CD4-positive, alpha-beta T cell treated with Interleukin-10 for 1 hour (primary cell): ENCODE measurements at regions not wholly inside any gene's neighbourhood (a gene's known extent, or its start where the extent isn't known, plus 50 kb on each side); places are given as distances from the start of the nearest gene placed in this dataset.
"Not testable (repeated sequence)": the region's sequence is repeated elsewhere in the genome, so short reads cannot be mapped to it uniquely, and the experiment has no call there.

Source experiments
- DNase-seq: peaks from one replicate; pipeline ENCODE4 v3.0.0-alpha.2; 2020

GRCh38 chr4:26048378-26048882, 134.4 kb downstream of the SMIM20 start:
- no peak for DNase-seq

GRCh38 chr4:26048950-26049349, 134.9 kb downstream of the SMIM20 start:
- no peak for DNase-seq

GRCh38 chr4:26049447-26049846, 135.4 kb downstream of the SMIM20 start:
- no peak for DNase-seq

GRCh38 chr4:26050212-26050643, 136.2 kb downstream of the SMIM20 start:
- peak; percentile 7 for DNase-seq

- DNase-seq, result no peak
These were observed 136.7 kb downstream of the SMIM20 start for GRCh38 chr4:26050671-26051070.

- DNase-seq, result no peak
These were observed 137.2 kb downstream of the SMIM20 start for GRCh38 chr4:26051240-26051639.

- DNase-seq, result no peak
These were observed 138.9 kb downstream of the SMIM20 start for GRCh38 chr4:26052663-26053541.

- DNase-seq, result no peak
These were observed 139.7 kb downstream of the SMIM20 start for GRCh38 chr4:26053761-26054160.

- no peak for DNase-seq
These were observed 141.8 kb downstream of the SMIM20 start for GRCh38 chr4:26055855-26056254.

- no peak for DNase-seq
These were observed 142.4 kb downstream of the SMIM20 start for GRCh38 chr4:26056406-26056805.

GRCh38 chr4:26057839-26058238, 143.8 kb downstream of the SMIM20 start:
- DNase-seq, result not testable (repeated sequence)

- no peak for DNase-seq
These were observed 144.5 kb downstream of the SMIM20 start for GRCh38 chr4:26058537-26058936.

GRCh38 chr4:26059391-26060154, 145.6 kb downstream of the SMIM20 start:
- no peak for DNase-seq

GRCh38 chr4:26060286-26060685, 146.3 kb downstream of the SMIM20 start:
- no peak for DNase-seq

GRCh38 chr4:26061248-26061986, 147.4 kb downstream of the SMIM20 start:
- peak; percentile 38 for DNase-seq

- DNase-seq, result no peak
These were observed 148.2 kb downstream of the SMIM20 start for GRCh38 chr4:26062215-26062614.

GRCh38 chr4:26064009-26064408, 150.0 kb downstream of the SMIM20 start:
- not testable (repeated sequence) for DNase-seq

GRCh38 chr4:26065833-26066232, 151.8 kb downstream of the SMIM20 start:
- no peak for DNase-seq

- no peak for DNase-seq
These were observed 153.0 kb downstream of the SMIM20 start for GRCh38 chr4:26067035-26067434.

GRCh38 chr4:26069218-26069617, 155.2 kb downstream of the SMIM20 start:
- DNase-seq, result no peak

GRCh38 chr4:26071688-26072087, 157.7 kb downstream of the SMIM20 start:
- DNase-seq, result no peak

GRCh38 chr4:26073886-26074560, 160.0 kb downstream of the SMIM20 start:
- no peak for DNase-seq
